GM13977 (cell line): ENCODE measurements at regions not wholly inside any gene's neighbourhood (a gene's known extent, or its start where the extent isn't known, plus 50 kb on each side); places are given as distances from the start of the nearest gene placed in this dataset.

Experiments used
- DNase-seq: peaks from one replicate; pipeline ENCODE4 v3.0.0; 2012; ENCODE audit warnings: low spot score
- CTCF ChIP-seq: IDR thresholded peaks from 2 replicates; pipeline ENCODE4 v1.5.1; 2012; ENCODE audit warnings: mild to moderate bottlenecking, control low read depth; ENCODE audit not compliant: insufficient read depth; ENCODE audit errors: extremely low read depth, missing control alignments
- in situ Hi-C: fragments of 300-500 bp; cut with MboI; formaldehyde crosslinking; loops from one replicate; pipeline ENCODE4 v1.12.0; 2022; ENCODE audit warnings: low sequenced_read_pairs, low pct_unique_long_range_greater_than_20kb, mixed read lengths, inconsistent platforms; ENCODE audit not compliant: unreplicated experiment

GRCh38 chr4:27701606-27702005 lies 841.0 kb downstream of the STIM2 start:
- TF ChIP-seq CTCF = no peak
- no peak for DNase-seq
- in situ Hi-C loops = no loop called here

- TF ChIP-seq CTCF = peak; percentile 39
- in situ Hi-C loops = no loop called here
- DNase-seq = peak; percentile 20
Observed at GRCh38 chr4:27702730-27703431, 842.2 kb downstream of the STIM2 start.

GRCh38 chr4:27703771-27704170 lies 843.1 kb downstream of the STIM2 start:
- DNase-seq = no peak
- TF ChIP-seq CTCF = no peak
- in situ Hi-C loops = no loop called here

GRCh38 chr4:27711041-27711440 lies 850.4 kb downstream of the STIM2 start:
- TF ChIP-seq CTCF = no peak
- in situ Hi-C loops = no loop called here
- no peak for DNase-seq

GRCh38 chr4:27714073-27714472 lies 853.4 kb downstream of the STIM2 start:
- TF ChIP-seq CTCF = no peak
- in situ Hi-C loops = no loop called here
- no peak for DNase-seq

- TF ChIP-seq CTCF = no peak
- no peak for DNase-seq
- in situ Hi-C loops = no loop called here
Observed at GRCh38 chr4:27716693-27717430, 856.2 kb downstream of the STIM2 start.
